Panc1 (cell line): ENCODE measurements at regions not wholly inside any gene's neighbourhood (a gene's known extent, or its start where the extent isn't known, plus 50 kb on each side); places are given as distances from the start of the nearest gene placed in this dataset.

Source experiments
- POLR2AphosphoS5 ChIP-seq: IDR thresholded peaks from 2 replicates; pipeline ENCODE4 v1.6.1; 2012; ENCODE audit warnings: mild to moderate bottlenecking, low read depth, low read length, moderate library complexity
- REST ChIP-seq, 2 experiments: IDR thresholded peaks; 2 replicates each; pipeline ENCODE4 v1.6.1; 2011 to 2012; ENCODE audit warnings: low read depth in 2 of 2, control low read depth in 1 of 2, low read length in 1 of 2, mild to moderate bottlenecking in 1 of 2, moderate library complexity in 1 of 2; ENCODE audit not compliant: insufficient read depth in 1 of 2
- SIN3A ChIP-seq: IDR thresholded peaks from 2 replicates; pipeline ENCODE4 v1.6.1; 2012; ENCODE audit warnings: low read depth, mild to moderate bottlenecking, low read length, moderate library complexity, borderline replicate concordance; ENCODE audit not compliant: insufficient read depth
- TCF7L2 ChIP-seq: IDR thresholded peaks from 2 replicates; pipeline ENCODE4 v1.6.1; 2011; ENCODE audit warnings: mild to moderate bottlenecking, low read depth, low read length, inconsistent platforms
- TF ChIP-seq, protein P1 (sequence below): fragments of 450-650 bp; IDR thresholded peaks from 2 replicates; pipeline ENCODE4 v1.5.1; 2017; ENCODE audit warnings: mild to moderate bottlenecking

- TF ChIP-seq, protein P1, sequence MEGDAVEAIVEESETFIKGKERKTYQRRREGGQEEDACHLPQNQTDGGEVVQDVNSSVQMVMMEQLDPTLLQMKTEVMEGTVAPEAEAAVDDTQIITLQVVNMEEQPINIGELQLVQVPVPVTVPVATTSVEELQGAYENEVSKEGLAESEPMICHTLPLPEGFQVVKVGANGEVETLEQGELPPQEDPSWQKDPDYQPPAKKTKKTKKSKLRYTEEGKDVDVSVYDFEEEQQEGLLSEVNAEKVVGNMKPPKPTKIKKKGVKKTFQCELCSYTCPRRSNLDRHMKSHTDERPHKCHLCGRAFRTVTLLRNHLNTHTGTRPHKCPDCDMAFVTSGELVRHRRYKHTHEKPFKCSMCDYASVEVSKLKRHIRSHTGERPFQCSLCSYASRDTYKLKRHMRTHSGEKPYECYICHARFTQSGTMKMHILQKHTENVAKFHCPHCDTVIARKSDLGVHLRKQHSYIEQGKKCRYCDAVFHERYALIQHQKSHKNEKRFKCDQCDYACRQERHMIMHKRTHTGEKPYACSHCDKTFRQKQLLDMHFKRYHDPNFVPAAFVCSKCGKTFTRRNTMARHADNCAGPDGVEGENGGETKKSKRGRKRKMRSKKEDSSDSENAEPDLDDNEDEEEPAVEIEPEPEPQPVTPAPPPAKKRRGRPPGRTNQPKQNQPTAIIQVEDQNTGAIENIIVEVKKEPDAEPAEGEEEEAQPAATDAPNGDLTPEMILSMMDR = no peak
- no peak for TF ChIP-seq POLR2AphosphoS5
- TF ChIP-seq REST (IDR thresholded peaks at IDR 0.05; ENCODE audit: insufficient read depth in 1 of 2, low read depth in 2 of 2, low read length in 1 of 2) = no peak
- TF ChIP-seq SIN3A = no peak
- TF ChIP-seq TCF7L2 = no peak
Measured at GRCh38 chr18:75531851-75532459, 104.5 kb upstream of the SMIM21 start.
